RWPE1 (cell line): ENCODE measurements at regions not wholly inside any gene's neighbourhood (a gene's known extent, or its start where the extent isn't known, plus 50 kb on each side); places are given as distances from the start of the nearest gene placed in this dataset.

Source experiments
- CTCF ChIA-PET: fragments of 350-600 bp; sonication (Branson Sonifier 250); formaldehyde crosslinking; extraction: SDS; loops from one replicate; lab custom pipeline; 2021; lab: Yijun Ruan, JAX
- POLR2A ChIA-PET: fragments of 400-600 bp; formaldehyde crosslinking; extraction: SDS; loops from one replicate; lab custom pipeline; 2020; ENCODE audit warnings: antibody characterized with exemption; ENCODE audit not compliant: low non-redundant PET; lab: Yijun Ruan, JAX
- DNase-seq: peaks from one replicate; pipeline ENCODE4 v3.0.0; 2012; ENCODE audit warnings: low spot score
- H3K27ac ChIP-seq: fragments of 450-650 bp; 2 replicates; pipeline ENCODE4 v1.5.1; 2017
- CTCF ChIP-seq: fragments of 450-650 bp; conservative IDR thresholded peaks from 2 replicates; pipeline ENCODE4 v1.5.1; 2017; ENCODE audit warnings: low read depth, mild to moderate bottlenecking

GRCh38 chr3:95905182-95905581 lies 909.2 kb upstream of the EPHA6 start:
- TF ChIP-seq CTCF, result no peak
- no peak for DNase-seq
- POLR2A ChIA-PET, result no interaction called here
- H3K27ac ChIP-seq, result no peak overlapping the region
- CTCF ChIA-PET, result no interaction called here

DNA sequence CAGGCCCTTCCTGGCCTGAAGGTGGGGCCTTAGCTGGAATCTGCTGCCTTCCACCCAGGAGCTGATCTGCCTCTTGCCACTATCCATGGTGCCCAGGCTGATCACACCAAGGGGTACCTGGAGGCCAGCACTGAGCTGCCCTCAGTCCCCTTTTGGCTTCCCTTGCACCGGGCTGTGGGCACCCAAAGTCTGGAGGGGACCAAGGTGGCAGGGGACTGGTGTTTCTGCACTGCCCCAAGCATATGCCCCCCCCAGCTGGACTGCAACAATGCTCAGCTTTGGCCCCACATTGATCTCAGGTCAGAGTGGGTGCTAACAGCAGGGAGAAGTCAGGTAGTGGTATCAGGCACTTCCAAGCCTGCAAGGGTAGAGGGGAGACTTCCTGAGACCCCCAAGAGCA lies 902.6 kb upstream of the EPHA6 start:
- TF ChIP-seq CTCF, result no peak
- no peak for DNase-seq
- no peak overlapping the region for H3K27ac ChIP-seq
- ChIA-PET CTCF (no interaction called here), POLR2A (no interaction called here)

- POLR2A ChIA-PET, result no interaction called here
Measured at GRCh38 chr3:95923496-95924210, 890.7 kb upstream of the EPHA6 start.

DNA sequence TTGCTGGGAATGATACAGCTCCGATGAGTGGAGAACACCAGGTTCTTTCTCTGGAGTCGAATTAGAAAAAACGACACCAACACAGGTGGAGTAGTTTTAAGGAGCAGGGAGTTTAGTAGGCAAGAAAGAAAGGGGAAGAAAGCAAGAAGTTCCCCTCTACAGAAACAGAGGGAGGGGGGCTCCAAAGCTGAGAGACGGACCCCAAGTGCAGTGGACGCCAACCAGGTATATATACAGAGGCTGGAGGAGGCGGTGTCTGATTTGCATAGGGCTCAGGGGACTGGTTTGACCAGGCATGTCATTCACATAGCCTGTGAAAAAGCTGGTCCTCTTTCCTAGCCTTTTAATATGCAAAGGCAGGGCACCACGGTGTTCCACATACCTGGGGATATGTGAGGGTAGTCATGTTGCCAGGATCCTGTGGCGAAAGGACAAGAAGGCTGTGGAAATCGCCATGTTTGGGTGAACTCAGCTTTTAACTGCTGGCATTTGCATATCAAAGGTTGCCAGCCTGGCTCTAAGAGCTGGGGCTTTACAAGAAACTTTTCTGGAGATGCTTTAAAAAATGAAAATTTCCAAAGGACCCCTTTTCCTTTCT lies 887.4 kb upstream of the EPHA6 start:
- no peak overlapping the region for H3K27ac ChIP-seq
- POLR2A ChIA-PET, result no interaction called here
- no peak for DNase-seq
- TF ChIP-seq CTCF, result no peak
- CTCF ChIA-PET, result interaction anchor here (0.7 kb wide), 1 partner anchor 889 kb away, joined by 3 read pairs; no protein-coding TSS in a partner anchor

More at GRCh38 chr3:95923496-95924210, 890.7 kb upstream of the EPHA6 start:
- no peak for TF ChIP-seq CTCF
- DNase-seq, result peak; percentile 44
- CTCF ChIA-PET, result interaction anchor here (0.6 kb wide), 1 partner anchor 30 kb away, joined by 4 read pairs; no protein-coding TSS in a partner anchor
- H3K27ac ChIP-seq, result no peak overlapping the region

GRCh38 chr3:95934181-95934580 lies 880.2 kb upstream of the EPHA6 start:
- POLR2A ChIA-PET, result no interaction called here
- no peak for DNase-seq
- TF ChIP-seq CTCF, result no peak

DNA sequence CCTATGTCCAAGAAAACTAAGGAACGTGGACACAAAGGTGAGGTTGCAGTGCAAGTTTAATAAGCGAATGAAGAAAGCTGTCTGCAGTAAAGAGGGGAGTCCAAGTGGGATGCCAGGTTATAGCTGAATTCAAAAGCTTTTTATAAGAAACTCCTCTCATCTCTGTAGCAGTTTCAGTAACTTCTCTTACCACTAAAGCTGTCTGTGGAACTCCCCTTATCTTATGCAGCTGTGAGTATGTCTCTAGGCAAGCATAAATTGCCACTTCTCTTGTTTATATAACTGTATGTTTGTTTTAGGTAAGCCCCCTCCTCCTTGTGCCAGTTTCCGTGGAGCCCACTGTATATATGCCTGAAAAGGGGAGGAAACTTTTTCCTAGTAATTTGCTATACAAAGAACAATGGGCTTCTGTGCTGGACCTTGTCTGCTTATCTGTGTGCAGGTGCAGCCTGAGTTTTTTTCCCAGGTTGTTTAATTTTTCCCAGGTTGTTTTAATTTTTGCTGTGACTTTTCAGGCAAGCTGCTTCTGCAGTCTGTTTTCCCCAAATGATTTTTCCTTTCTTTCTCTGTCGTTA lies 875.1 kb upstream of the EPHA6 start:
- DNase-seq, result no peak
- CTCF ChIA-PET, result no interaction called here
- POLR2A ChIA-PET, result no interaction called here
- TF ChIP-seq CTCF, result no peak
- H3K27ac ChIP-seq, result no peak overlapping the region

More at GRCh38 chr3:95934181-95934580, 880.2 kb upstream of the EPHA6 start:
- CTCF ChIA-PET, result no interaction called here
- no peak overlapping the region for H3K27ac ChIP-seq
